Psoas muscle (tissue), 7 donors: ENCODE measurements at regions not wholly inside any gene's neighbourhood (a gene's known extent, or its start where the extent isn't known, plus 50 kb on each side); places are given as distances from the start of the nearest gene placed in this dataset.

Experiments used
- ATAC-seq, 4 donors: fragments of 200-7000 bp; cut with Tn5 transposase; one replicate each; pipeline ENCODE4 v1.9.1; 2020; ENCODE audit warnings: moderate library complexity in 3 of 4, mild to moderate bottlenecking in 2 of 4
- DNase-seq, 2 donors: peaks; one replicate each; pipeline ENCODE4 v3.0.0-alpha.2; 2020
- H3K27ac ChIP-seq: fragments of 200-600 bp; one replicate; pipeline ENCODE4 v1.8.0; 2022
- H3K27me3 ChIP-seq, 3 donors: fragments of 200-600 bp in 1 of 3; one replicate each; pipeline versions ENCODE4 v1.6.1 to v1.8.0; 2013 to 2022; ENCODE audit warnings: low read length in 2 of 3, mild to moderate bottlenecking in 2 of 3, moderate library complexity in 1 of 3; ENCODE audit not compliant: insufficient read depth in 3 of 3
- H3K36me3 ChIP-seq, 2 donors: fragments of 200-600 bp in 1 of 2; one replicate each; pipeline versions ENCODE4 v1.6.1 to v1.8.0; 2013 to 2022; ENCODE audit warnings: low read depth in 1 of 2, mild to moderate bottlenecking in 1 of 2, moderate library complexity in 1 of 2; ENCODE audit not compliant: insufficient read depth in 1 of 2
- H3K4me1 ChIP-seq: fragments of 200-600 bp; one replicate; pipeline ENCODE4 v1.8.0; 2022
- H3K4me3 ChIP-seq: fragments of 200-600 bp; one replicate; pipeline ENCODE4 v1.8.0; 2022; ENCODE audit warnings: mild to moderate bottlenecking
- H3K9me3 ChIP-seq: fragments of 200-600 bp; one replicate; pipeline ENCODE4 v1.8.0; 2022
- WGBS, 3 donors: extraction: QIAGEN DNeasy Blood & Tissue Kit; methylation state at CpG; one replicate each; pipeline versions ENCODE4 v1.1.6 to v1.1.7; 2013; 5-methylcytosine and 5-hydroxymethylcytosine counted together
- intact Hi-C, 2 donors: fragments of 100-400 bp; cut with DNase I; formaldehyde crosslinking; loops; one replicate each; pipeline versions ENCODE4 v1.11.0 to v1.14.2; 2022
- TF ChIP-seq, protein P1 (sequence below): fragments of 200-600 bp; IDR thresholded peaks from one replicate; pipeline ENCODE4 v1.8.0; 2022; ENCODE audit warnings: antibody characterized with exemption
- donor health status: healthy with polysubstance abuse.
- donor health status: DM: no; HTN: no; CAD: no; lungs with moderate emphysema.
- donor health status: Bipolar disorder and iron deficiency.
- donor health status: healthy.
- donor health status: DM: yes; HTN: yes; CAD: no.
- donor health status: DM: no; HTN: no; CAD: no.
- donor health status: DM: yes; HTN: yes; CAD: no.

GRCh38 chr7:69464035-69464434, 134.2 kb upstream of the AUTS2 start:
- H3K9me3 ChIP-seq = peaks cover 12% of the 10 kb centered on the region
- WGBS, 3 donors = 84 to 94% (median 84%) methylated on average over 3 of the region's 3 CpGs
- no peak overlapping the region for H3K4me3 ChIP-seq
- TF ChIP-seq, protein P1, sequence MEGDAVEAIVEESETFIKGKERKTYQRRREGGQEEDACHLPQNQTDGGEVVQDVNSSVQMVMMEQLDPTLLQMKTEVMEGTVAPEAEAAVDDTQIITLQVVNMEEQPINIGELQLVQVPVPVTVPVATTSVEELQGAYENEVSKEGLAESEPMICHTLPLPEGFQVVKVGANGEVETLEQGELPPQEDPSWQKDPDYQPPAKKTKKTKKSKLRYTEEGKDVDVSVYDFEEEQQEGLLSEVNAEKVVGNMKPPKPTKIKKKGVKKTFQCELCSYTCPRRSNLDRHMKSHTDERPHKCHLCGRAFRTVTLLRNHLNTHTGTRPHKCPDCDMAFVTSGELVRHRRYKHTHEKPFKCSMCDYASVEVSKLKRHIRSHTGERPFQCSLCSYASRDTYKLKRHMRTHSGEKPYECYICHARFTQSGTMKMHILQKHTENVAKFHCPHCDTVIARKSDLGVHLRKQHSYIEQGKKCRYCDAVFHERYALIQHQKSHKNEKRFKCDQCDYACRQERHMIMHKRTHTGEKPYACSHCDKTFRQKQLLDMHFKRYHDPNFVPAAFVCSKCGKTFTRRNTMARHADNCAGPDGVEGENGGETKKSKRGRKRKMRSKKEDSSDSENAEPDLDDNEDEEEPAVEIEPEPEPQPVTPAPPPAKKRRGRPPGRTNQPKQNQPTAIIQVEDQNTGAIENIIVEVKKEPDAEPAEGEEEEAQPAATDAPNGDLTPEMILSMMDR = no peak
- H3K27ac ChIP-seq = no peak overlapping the region
- H3K36me3 ChIP-seq = no peaks in the 10 kb centered on the region
- no peak for ATAC-seq
- DNase-seq = no peak
- intact Hi-C loops = loop anchor here in 1 of 2 donors (10.0 kb wide), 1 partner anchor 131 kb away; the partner anchor contains the start of gene AUTS2
- peaks cover 0 to 2% (median 0%) of the 10 kb centered on the region in 3 donors for H3K27me3 ChIP-seq
- H3K4me1 ChIP-seq = no peaks in the 10 kb centered on the region

- Histone ChIP-seq H3K4me3 (no peak overlapping the region), H3K27me3 (peaks cover 0 to 2% (median 0%) of the 10 kb centered on the region in 3 donors), H3K27ac (no peak overlapping the region), H3K36me3 (no peaks in the 10 kb centered on the region), H3K4me1 (no peaks in the 10 kb centered on the region), H3K9me3 (peaks cover 12% of the 10 kb centered on the region)
- no peak for DNase-seq
- whole genome bisulfite sequencing, 3 donors = 58 to 73% (median 60%) methylated on average over 1 of the region's 1 CpG
- TF ChIP-seq, protein P1 = no peak
- intact Hi-C loops = loop anchor here in 1 of 2 donors (10.0 kb wide), 1 partner anchor 130 kb away; the partner anchor contains the start of gene AUTS2
- no peak for ATAC-seq
Measured at GRCh38 chr7:69465262-69465661, 133.0 kb upstream of the AUTS2 start.

DNA sequence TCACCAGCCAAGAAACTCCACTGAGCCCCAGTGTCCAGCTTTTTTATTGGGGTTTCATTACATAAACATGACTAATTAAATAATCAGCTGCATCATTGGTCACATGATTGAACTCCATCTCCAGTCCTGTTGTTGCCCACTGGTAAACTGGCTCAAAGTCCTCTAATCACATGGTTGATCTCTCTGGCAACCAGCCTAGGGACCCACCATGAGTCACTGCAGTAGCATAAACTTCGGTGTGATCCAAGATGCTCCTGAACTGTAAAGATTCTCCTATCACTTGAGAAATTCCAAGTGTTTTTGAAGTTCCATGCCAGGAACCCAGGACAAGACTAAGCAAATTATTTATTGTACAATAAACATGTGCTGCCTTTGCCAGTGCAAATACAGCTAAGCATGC, 130.4 kb upstream of the AUTS2 start:
- no peak overlapping the region for H3K4me3 ChIP-seq
- WGBS, 3 donors = 90 to 100% (median 95%) methylated on average over 1 of the region's 1 CpG
- TF ChIP-seq, protein P1 = no peak

DNA sequence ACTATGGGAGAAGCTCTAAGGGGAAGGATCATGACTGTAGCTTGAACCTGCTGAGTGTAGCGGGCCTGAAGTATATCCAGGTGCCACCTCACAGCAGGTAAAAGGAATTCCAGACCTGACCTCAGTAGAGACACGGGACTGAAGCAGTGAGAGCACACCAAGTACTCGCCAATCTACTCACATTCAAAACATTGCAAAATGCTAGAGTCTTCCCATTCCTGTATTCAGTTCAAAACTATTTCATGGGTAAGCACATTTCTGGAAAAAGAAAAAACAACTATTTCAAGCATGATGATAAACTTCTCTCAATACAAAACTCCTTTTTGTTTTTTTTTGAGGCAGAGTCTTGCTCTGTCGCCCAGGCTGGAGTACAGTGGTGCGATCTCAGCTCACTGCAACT, 121.9 kb upstream of the AUTS2 start:
- 66 to 84% (median 68%) methylated on average over 5 of the region's 5 CpGs for WGBS, 3 donors
- intact Hi-C loops = no loop called here
- no peak for DNase-seq

More for the DNA sequence above, 130.4 kb upstream of the AUTS2 start:
- DNase-seq = no peak
- Histone ChIP-seq H3K27ac (no peak overlapping the region), H3K36me3 (no peaks in the 10 kb centered on the region), H3K4me1 (no peaks in the 10 kb centered on the region), H3K27me3 (peaks cover 0 to 2% (median 0%) of the 10 kb centered on the region in 3 donors), H3K9me3 (peaks cover 12% of the 10 kb centered on the region)
- no peak for ATAC-seq
- intact Hi-C loops = loop anchor here in 1 of 2 donors (10.0 kb wide), 1 partner anchor 127 kb away; the partner anchor contains the start of gene AUTS2

More for the DNA sequence above, 121.9 kb upstream of the AUTS2 start:
- TF ChIP-seq, protein P1 = no peak
- no peaks in the 10 kb centered on the region for H3K9me3 ChIP-seq
- ATAC-seq = no peak
- no peak overlapping the region for H3K4me3 ChIP-seq
- no peak overlapping the region for H3K27ac ChIP-seq
- no peaks in the 10 kb centered on the region for H3K27me3 ChIP-seq
- no peaks in the 10 kb centered on the region for H3K4me1 ChIP-seq
- no peaks in the 10 kb centered on the region for H3K36me3 ChIP-seq
